GM12892 (cell line): ENCODE measurements at regions not wholly inside any gene's neighbourhood (a gene's known extent, or its start where the extent isn't known, plus 50 kb on each side); places are given as distances from the start of the nearest gene placed in this dataset.

Experiments
- DNase-seq: peaks from one replicate; pipeline ENCODE4 v3.0.0; 2011; ENCODE audit not compliant: insufficient read length
- FAIRE-seq: peaks from 2 replicates; lab custom pipeline; 2011; peaks lifted over from hg19 to GRCh38; lab: Jason Lieb, UNC
- POLR2A ChIP-seq: IDR thresholded peaks from 2 replicates; pipeline ENCODE4 v1.6.1; 2011; ENCODE audit warnings: low read depth, low read length, control low read depth
- POLR2AphosphoS5 ChIP-seq: IDR thresholded peaks from 2 replicates; pipeline ENCODE4 v1.6.1; 2011; ENCODE audit warnings: low read depth, low read length, control low read depth
- TAF1 ChIP-seq: IDR thresholded peaks from 2 replicates; pipeline ENCODE4 v1.6.1; 2011; ENCODE audit warnings: low read depth, mild to moderate bottlenecking, control low read depth, low read length, borderline replicate concordance

GRCh38 chr18:66168685-66169235, 417.9 kb downstream of the CDH7 start:
- TF ChIP-seq POLR2AphosphoS5 = no peak
- FAIRE-seq (no peak), DNase-seq (no peak)

DNA sequence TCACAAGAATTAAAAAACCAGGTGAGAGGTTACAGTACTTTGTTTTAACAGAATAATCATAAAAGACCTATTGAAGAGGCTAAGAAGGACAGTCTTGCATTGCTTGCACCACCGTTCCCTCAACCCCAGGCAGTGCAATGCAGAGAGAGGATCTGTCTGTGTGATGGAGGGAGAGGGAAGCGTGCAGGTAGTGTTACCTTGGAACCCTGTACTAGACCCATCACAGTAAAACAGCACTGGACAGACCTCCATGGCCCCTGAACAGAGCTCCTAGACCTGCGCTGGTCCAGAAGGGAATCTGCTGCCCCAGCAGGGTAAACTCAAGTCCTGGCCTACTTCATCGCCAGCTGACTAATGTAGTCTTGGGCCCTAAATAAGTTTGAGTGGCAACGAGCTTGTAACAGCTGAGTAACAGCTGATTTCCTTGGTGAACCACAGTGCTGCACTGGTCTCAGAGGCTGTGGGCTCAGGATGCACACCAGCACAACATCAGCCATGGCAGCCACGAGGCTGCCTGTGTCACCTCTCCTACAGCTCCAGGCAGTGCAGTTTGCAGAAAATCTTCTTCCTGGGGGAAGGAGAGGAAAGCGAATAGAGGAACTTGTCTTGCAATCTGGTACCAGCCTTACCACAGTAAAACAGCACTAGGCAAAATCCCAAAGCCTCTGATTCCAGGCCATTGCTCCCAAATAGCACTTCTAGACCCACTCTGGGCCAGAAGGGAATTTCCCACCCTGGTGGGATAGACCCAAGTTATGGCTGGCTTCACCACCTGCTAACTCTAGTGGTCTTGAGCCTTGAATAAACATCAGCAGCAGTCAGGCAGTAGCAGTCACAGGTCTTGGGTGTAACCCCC, 417.2 kb downstream of the CDH7 start:
- TF ChIP-seq TAF1 = no peak
- TF ChIP-seq POLR2AphosphoS5 = no peak
- no peak for FAIRE-seq
- no peak for DNase-seq

DNA sequence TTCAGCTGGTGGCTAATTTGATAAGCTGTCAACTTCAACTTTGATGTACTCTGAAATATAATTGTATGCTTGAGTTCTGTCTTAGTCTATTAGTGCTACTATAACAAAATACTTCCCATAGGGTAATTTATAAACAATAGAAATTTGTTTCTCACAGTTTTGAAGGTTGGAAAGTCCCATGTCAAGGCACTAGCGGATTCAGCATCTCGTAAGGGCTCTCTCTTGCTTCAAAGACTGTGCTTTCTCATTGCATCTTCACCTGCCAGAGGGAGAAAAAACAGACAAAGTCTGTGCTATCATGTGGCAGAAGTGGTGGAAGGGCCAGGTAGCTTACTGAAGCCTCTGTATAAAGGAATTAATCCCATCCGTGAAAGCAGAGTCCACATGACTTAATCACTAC, 409.2 kb downstream of the CDH7 start:
- DNase-seq = no peak
- no peak for TF ChIP-seq POLR2A
- no peak for TF ChIP-seq POLR2AphosphoS5
- no peak for TF ChIP-seq TAF1
- FAIRE-seq = no peak

DNA sequence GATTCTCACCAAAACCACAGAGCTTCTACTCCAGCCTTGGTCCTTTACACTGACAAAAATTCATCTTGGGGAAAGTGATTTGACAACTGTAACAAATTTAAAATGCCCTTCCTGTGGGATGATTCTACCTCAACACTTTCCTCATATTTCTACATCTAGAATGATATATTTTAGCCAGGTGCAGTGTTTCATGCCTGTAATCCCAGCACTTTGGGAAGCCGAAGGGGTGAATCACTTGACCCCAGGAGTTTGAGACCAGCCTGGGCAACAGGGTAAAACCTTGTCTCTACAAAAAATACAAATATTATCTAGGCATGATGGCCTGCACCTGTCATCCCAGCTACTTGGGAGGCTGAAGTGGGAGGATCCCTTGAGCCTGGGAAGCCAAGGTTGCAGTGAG, 408.6 kb downstream of the CDH7 start:
- FAIRE-seq (peak; percentile 14), DNase-seq (no peak)
- no peak for TF ChIP-seq TAF1
- no peak for TF ChIP-seq POLR2A
- TF ChIP-seq POLR2AphosphoS5 = no peak

DNA sequence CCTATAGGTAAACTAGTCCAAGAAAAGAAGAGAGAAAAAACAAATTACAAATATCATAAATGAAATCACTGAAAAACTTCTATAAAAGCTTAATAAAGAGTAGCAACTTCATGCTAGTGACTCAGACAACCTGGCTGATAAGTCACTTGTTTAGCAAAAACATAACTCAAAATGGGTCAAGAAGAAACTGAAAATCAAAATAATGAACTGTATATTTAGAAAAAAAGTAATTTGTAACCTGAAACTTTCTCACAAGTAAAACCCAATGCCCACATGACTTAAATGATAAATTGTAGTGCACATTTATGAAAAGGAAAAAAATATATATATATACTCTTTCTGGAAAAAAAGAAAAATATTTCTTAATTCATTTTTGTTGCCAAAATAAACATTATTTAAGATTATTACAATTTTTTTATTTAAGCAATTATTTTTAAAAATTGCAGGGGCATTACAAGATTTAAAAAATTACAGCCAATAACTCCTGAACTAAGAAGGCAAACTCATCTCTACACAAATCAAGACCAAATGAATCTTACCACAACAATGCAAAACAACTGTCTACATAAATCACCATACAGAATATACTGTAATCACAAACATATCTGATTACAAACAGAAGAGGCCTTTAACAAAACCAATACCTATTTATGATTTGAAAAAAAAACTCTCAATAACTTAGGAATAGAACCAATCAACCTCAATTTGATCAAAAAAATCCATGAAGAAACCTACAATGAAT, 406.3 kb downstream of the CDH7 start:
- TF ChIP-seq POLR2AphosphoS5 (no peak), TAF1 (no peak), POLR2A (no peak)
- FAIRE-seq = no peak

DNA sequence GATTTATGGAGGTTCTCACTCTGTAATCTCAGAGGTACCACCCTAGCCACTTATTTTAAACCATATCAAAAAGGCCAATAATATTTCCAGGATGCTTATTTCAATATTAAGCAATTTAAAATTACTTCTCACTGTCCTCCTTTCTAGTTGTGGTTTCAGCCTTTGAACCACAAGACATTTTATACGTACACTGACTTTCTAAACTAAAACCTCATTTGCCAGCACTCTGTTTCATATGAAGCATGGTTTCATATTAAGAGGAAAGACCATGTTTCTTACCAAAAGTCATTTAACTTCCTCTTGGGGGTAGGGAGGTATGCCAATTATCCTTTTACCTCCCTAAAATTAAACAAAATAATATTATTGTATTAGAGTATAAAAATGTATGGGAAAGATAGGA, 399.8 kb downstream of the CDH7 start:
- DNase-seq = no peak
- FAIRE-seq = no peak
- no peak for TF ChIP-seq POLR2A
- TF ChIP-seq POLR2AphosphoS5 = no peak
- TF ChIP-seq TAF1 = no peak

More for the DNA sequence above, 406.3 kb downstream of the CDH7 start:
- no peak for DNase-seq

DNA sequence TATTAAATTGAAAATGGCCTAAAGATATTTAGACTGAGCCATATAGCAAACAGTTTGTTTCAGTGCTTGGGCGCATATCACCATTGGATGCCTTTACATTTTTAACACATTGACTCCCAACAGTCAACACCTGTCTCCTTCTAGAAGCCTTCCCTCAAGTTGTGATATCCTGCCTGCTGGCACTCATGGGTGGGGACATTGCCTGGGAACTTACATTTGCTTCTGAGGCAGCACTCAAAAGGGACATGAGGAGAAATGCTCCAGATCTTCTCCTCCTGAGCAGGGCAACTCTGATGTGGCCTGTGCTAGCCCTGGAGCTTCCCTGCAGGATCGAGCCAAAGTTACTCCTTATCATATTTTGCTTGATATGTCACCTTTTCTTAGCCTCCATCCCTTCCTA, 392.2 kb downstream of the CDH7 start:
- DNase-seq (no peak), FAIRE-seq (no peak)
- TF ChIP-seq TAF1 = no peak
- TF ChIP-seq POLR2AphosphoS5 = no peak
- TF ChIP-seq POLR2A = no peak

- no peak for TF ChIP-seq POLR2A
- TF ChIP-seq POLR2AphosphoS5 = no peak
- TF ChIP-seq TAF1 = no peak
- DNase-seq (no peak), FAIRE-seq (no peak)
Observed at GRCh38 chr18:66141716-66142115, 390.9 kb downstream of the CDH7 start.

DNA sequence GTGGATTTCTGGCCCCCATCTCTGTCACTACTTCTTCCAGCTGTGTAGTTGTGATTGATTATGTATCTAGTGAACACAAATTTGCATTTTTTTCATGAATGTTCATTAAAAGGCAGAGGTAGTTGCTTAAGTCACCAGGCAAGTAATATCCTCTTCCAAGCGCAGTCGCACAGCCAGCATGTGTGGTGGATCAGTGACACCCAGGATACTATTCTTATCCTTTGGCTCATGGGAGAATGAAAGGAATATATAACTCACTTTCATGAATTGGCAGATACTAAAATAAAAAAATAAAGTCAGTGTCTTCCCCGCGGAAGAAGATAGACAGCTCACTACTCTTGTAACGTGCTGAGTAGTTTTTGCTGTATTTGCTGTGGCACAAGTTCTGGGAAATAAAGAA, 387.8 kb downstream of the CDH7 start:
- no peak for DNase-seq
- FAIRE-seq = no peak
- no peak for TF ChIP-seq POLR2A
- TF ChIP-seq TAF1 = no peak
- TF ChIP-seq POLR2AphosphoS5 = no peak

DNA sequence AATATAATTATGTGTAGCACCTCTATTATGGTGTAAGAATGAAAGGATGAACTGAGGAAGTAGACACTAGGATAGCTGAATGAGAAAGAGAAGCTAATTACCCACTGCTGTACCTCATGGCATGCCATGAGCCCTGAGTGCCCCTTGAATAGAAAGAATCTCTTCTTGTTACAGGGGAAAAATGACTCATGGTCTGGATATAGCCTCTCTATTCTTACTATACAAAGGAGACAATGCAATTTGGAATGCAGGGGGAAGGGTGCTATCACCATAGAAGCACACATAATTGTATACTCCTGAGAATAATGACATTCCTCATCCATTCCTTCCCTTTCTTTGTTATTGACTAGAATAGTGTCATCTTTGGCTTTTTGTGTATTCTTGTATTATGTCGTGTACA, 385.2 kb downstream of the CDH7 start:
- FAIRE-seq (no peak), DNase-seq (no peak)
- TF ChIP-seq POLR2A (no peak), TAF1 (no peak), POLR2AphosphoS5 (no peak)

- FAIRE-seq (no peak), DNase-seq (no peak)
- TF ChIP-seq POLR2AphosphoS5 = no peak
- no peak for TF ChIP-seq TAF1
- no peak for TF ChIP-seq POLR2A
Observed at GRCh38 chr18:66129248-66129647, 378.4 kb downstream of the CDH7 start.

GRCh38 chr18:66126266-66126665, 375.5 kb downstream of the CDH7 start:
- TF ChIP-seq TAF1 (no peak), POLR2AphosphoS5 (no peak), POLR2A (no peak)
- FAIRE-seq (no peak), DNase-seq (no peak)
